ENCODE measurements at regions not wholly inside any gene's neighbourhood (a gene's known extent, or its start where the extent isn't known, plus 50 kb on each side); places are given as distances from the start of the nearest gene placed in this dataset.

GRCh38 chr20:17878069-17878911 is 90.3 kb downstream of the SNX5 start (continued):
- TF ChIP-seq TRIM22 (IDR thresholded peaks at IDR 0.05): no peak
- no peak for TF ChIP-seq ZNF235 (CRISPR knock-in tag; IDR thresholded peaks at IDR 0.05; ENCODE audit: borderline replicate concordance)
- TF ChIP-seq CAMTA2 (CRISPR knock-in tag; IDR thresholded peaks at IDR 0.05; ENCODE audit: borderline replicate concordance): peak; percentile 32; the same call in 1 of the 2 replicates
- TF ChIP-seq AKAP8 (CRISPR knock-in tag; IDR thresholded peaks at IDR 0.05): no peak
- TF ChIP-seq ARID3A (IDR thresholded peaks at IDR 0.05; ENCODE audit: low read depth, low read length): no peak
- TF ChIP-seq KAT7 (CRISPR knock-in tag; IDR thresholded peaks at IDR 0.05; ENCODE audit: borderline replicate concordance): no peak
- TF ChIP-seq IRX3 (CRISPR knock-in tag; IDR thresholded peaks at IDR 0.05; ENCODE audit: borderline replicate concordance, low read depth): no peak
- TF ChIP-seq YEATS4 (CRISPR knock-in tag; IDR thresholded peaks at IDR 0.05; ENCODE audit: borderline replicate concordance): 0 out of 2 replicates have a peak, but pooled peaks have one; percentile 3
- TF ChIP-seq HDAC2 (CRISPR knock-in tag; IDR thresholded peaks at IDR 0.05): no peak
- TF ChIP-seq ZKSCAN5 (CRISPR knock-in tag; IDR thresholded peaks at IDR 0.05): no peak
- TF ChIP-seq GZF1 (CRISPR knock-in tag; IDR thresholded peaks at IDR 0.05): no peak
- TF ChIP-seq ATF2 (CRISPR knock-in tag; IDR thresholded peaks at IDR 0.05): no peak
- TF ChIP-seq ZNF512B (CRISPR knock-in tag; IDR thresholded peaks at IDR 0.05; ENCODE audit: borderline replicate concordance): no peak
- TF ChIP-seq MNT (IDR thresholded peaks at IDR 0.05): no peak
- TF ChIP-seq ZNF816 (CRISPR knock-in tag; IDR thresholded peaks at IDR 0.05; ENCODE audit: borderline replicate concordance): no peak
- TF ChIP-seq TCF7L2 (IDR thresholded peaks at IDR 0.05; ENCODE audit: low read depth, low read length): no peak
- no peak for TF ChIP-seq ZBTB2 (CRISPR knock-in tag; IDR thresholded peaks at IDR 0.05; ENCODE audit: low read depth)
- no peak for TF ChIP-seq ZSCAN22 (CRISPR knock-in tag; IDR thresholded peaks at IDR 0.05)

All from HepG2 (cell line).